ENCODE measurements at regions not wholly inside any gene's neighbourhood (a gene's known extent, or its start where the extent isn't known, plus 50 kb on each side); places are given as distances from the start of the nearest gene placed in this dataset.
"Not testable (repeated sequence)": the region's sequence is repeated elsewhere in the genome, so short reads cannot be mapped to it uniquely, and the experiment has no call there.

GRCh38 chr21:41578083-41578482, 70.1 kb upstream of the TMPRSS2 start:
- ChIA-PET CTCF (no interaction called here), POLR2A (no interaction called here)

GRCh38 chr21:41576013-41576615, 68.2 kb upstream of the TMPRSS2 start:
- POLR2A ChIA-PET = no interaction called here
- CTCF ChIA-PET = no interaction called here

GRCh38 chr21:41573902-41574690, 66.1 kb upstream of the TMPRSS2 start:
- POLR2A ChIA-PET = no interaction called here
- CTCF ChIA-PET = no interaction called here

GRCh38 chr21:41571938-41572510, 64.1 kb upstream of the TMPRSS2 start:
- POLR2A ChIA-PET = no interaction called here
- CTCF ChIA-PET = no interaction called here

- POLR2A ChIA-PET = no interaction called here
- CTCF ChIA-PET = no interaction called here
These were observed 62.9 kb upstream of the TMPRSS2 start for GRCh38 chr21:41570791-41571355.

- POLR2A ChIA-PET = no interaction called here
- CTCF ChIA-PET = no interaction called here
These were observed 60.8 kb upstream of the TMPRSS2 start for GRCh38 chr21:41568606-41569385.

GRCh38 chr21:41567901-41568510, 60.0 kb upstream of the TMPRSS2 start:
- ChIA-PET POLR2A (no interaction called here), CTCF (no interaction called here)

GRCh38 chr21:41567237-41567636, 59.3 kb upstream of the TMPRSS2 start:
- POLR2A ChIA-PET, CTCF ChIA-PET: not testable (repeated sequence)

- POLR2A ChIA-PET = no interaction called here
- CTCF ChIA-PET = no interaction called here
These were observed 58.6 kb upstream of the TMPRSS2 start for GRCh38 chr21:41566500-41567014.

GRCh38 chr21:41565550-41565949, 57.6 kb upstream of the TMPRSS2 start:
- ChIA-PET POLR2A (no interaction called here), CTCF (no interaction called here)

- CTCF ChIA-PET = no interaction called here
- POLR2A ChIA-PET = no interaction called here
These were observed 56.9 kb upstream of the TMPRSS2 start for GRCh38 chr21:41564871-41565274.

GRCh38 chr21:41562101-41563000, 54.4 kb upstream of the TMPRSS2 start:
- ChIA-PET CTCF (interaction anchor here (0.7 kb wide), 1 partner anchor 10 kb away, joined by 3 read pairs; no protein-coding TSS in a partner anchor), POLR2A (no interaction called here)

- CTCF ChIA-PET = interaction anchor here (0.7 kb wide), 1 partner anchor 9 kb away, joined by 3 read pairs; no protein-coding TSS in a partner anchor
These were observed 53.7 kb upstream of the TMPRSS2 start for GRCh38 chr21:41561701-41562100.

GRCh38 chr21:41560661-41561158, 52.8 kb upstream of the TMPRSS2 start:
- ChIA-PET POLR2A (no interaction called here), CTCF (no interaction called here)

More at GRCh38 chr21:41561701-41562100, 53.7 kb upstream of the TMPRSS2 start:
- POLR2A ChIA-PET = no interaction called here

GRCh38 chr21:41559658-41560631, 52.0 kb upstream of the TMPRSS2 start:
- ChIA-PET CTCF (no interaction called here), POLR2A (no interaction called here)

- CTCF ChIA-PET = no interaction called here
- POLR2A ChIA-PET = no interaction called here
These were observed 50.9 kb upstream of the TMPRSS2 start for GRCh38 chr21:41558842-41559241.

GRCh38 chr21:41557884-41558283, 49.9 kb upstream of the TMPRSS2 start:
- POLR2A ChIA-PET = no interaction called here

More at GRCh38 chr21:41557884-41558283, 49.9 kb upstream of the TMPRSS2 start:
- CTCF ChIA-PET = no interaction called here
